NB4 (cell line): ENCODE measurements at regions not wholly inside any gene's neighbourhood (a gene's known extent, or its start where the extent isn't known, plus 50 kb on each side); places are given as distances from the start of the nearest gene placed in this dataset.

ENCODE experiments used
- DNase-seq: peaks from one replicate; pipeline ENCODE4 v3.0.0; 2010; ENCODE audit warnings: low read depth
- H3K4me3 ChIP-seq: one replicate; pipeline ENCODE4 v1.5.1; 2011; ENCODE audit warnings: mild to moderate bottlenecking, low read depth, low read length, moderate library complexity
- CTCF ChIP-seq: IDR thresholded peaks from one replicate; pipeline ENCODE4 v1.5.1; 2012; ENCODE audit warnings: low read depth, low read length
- MAX ChIP-seq: IDR thresholded peaks from 2 replicates; pipeline ENCODE4 v1.6.1; 2011; ENCODE audit warnings: low read depth, low read length
- MYC ChIP-seq: IDR thresholded peaks from 2 replicates; pipeline ENCODE4 v1.6.1; 2011; ENCODE audit warnings: low read depth, low read length
- POLR2A ChIP-seq: IDR thresholded peaks from 2 replicates; pipeline ENCODE4 v1.6.1; 2011; ENCODE audit warnings: mild to moderate bottlenecking; ENCODE audit not compliant: insufficient read length; ENCODE audit errors: extremely low read depth

GRCh38 chr5:117719413-117719812 lies 1144.8 kb upstream of the SEMA6A start:
- DNase-seq: no peak
- TF ChIP-seq CTCF (no peak), MAX (no peak), POLR2A (no peak), MYC (no peak)
- H3K4me3 ChIP-seq: no peak overlapping the region

DNA sequence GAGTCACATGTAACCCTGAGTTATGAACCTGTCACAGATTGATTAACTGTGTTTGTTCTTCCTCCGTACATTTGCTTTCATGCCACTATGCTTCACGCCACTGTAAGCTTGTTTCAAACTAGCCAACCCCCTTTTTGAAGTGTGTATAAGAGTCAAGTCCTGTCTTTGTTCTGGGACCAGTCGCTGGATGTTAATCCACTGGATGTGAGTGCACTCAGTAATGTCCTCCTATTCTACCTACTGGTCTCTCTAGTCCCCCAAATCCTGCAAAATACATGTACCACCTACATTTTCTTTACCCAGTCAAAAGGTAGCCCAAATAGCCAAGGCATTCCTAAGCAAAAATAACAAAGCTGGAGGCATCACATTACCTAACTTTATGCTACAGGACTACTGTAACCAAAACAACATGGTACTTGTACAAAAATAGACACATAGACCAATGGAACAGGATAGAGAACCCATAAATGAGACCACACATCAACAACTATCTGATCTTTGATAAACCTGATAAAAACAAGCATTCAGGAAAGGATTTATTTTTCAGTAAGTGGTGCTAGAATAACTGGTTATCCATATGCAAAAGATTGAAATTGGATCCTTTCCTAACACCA lies 1139.1 kb upstream of the SEMA6A start:
- DNase-seq: peak; percentile 19
- no peak for TF ChIP-seq CTCF
- no peak for TF ChIP-seq POLR2A
- TF ChIP-seq MYC: no peak
- no peak for TF ChIP-seq MAX
- H3K4me3 ChIP-seq: no peak overlapping the region

GRCh38 chr5:117701062-117701461 lies 1126.4 kb upstream of the SEMA6A start:
- no peak overlapping the region for H3K4me3 ChIP-seq
- TF ChIP-seq CTCF: no peak
- TF ChIP-seq POLR2A: no peak
- TF ChIP-seq MAX: no peak
- TF ChIP-seq MYC: no peak
- DNase-seq: no peak

GRCh38 chr5:117692606-117693005 lies 1118.0 kb upstream of the SEMA6A start:
- no peak for TF ChIP-seq CTCF
- H3K4me3 ChIP-seq: no peak overlapping the region
- DNase-seq: no peak

DNA sequence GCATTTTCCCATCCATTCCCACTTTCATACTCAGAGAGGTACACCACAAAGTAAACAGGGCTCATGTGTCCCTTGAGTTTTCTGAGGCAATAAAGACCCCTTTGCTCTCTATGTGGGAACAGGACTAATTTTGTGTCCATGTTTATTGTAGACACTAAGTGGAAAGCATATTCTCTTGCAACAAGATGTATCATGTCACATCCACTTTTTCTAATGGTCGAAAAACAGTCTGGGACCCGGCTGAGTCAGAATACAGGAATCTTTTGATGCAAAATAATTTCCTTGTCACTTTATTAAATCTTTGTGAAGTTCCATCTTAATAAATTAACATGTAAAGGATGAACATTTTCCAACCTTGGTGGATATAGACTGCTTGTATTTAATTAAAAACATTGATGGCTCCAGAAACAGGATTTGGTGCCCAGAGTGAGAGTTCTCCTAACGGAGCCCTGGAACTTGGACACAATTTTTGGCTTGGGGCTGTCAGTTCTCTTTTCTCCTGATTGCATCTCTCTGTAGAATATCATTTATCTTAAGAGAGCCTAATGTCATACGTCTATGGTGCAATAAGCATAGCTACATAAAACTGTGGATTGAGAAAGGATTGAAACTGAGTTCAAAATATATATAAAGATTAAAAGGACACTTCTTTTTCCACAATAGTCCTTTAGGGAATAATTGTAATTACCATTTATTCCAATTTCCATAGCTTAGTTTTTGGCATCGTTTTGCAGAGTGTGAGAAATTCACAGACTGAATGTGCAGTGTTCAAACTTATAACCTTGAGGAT lies 1116.7 kb upstream of the SEMA6A start:
- no peak for DNase-seq
- H3K4me3 ChIP-seq: no peak overlapping the region
- no peak for TF ChIP-seq CTCF
- TF ChIP-seq MYC: no peak
- TF ChIP-seq MAX: no peak
- TF ChIP-seq POLR2A: no peak

GRCh38 chr5:117690612-117691011 lies 1116.0 kb upstream of the SEMA6A start:
- DNase-seq: no peak
- no peak for TF ChIP-seq MYC
- no peak for TF ChIP-seq CTCF
- no peak for TF ChIP-seq POLR2A
- TF ChIP-seq MAX: no peak
- H3K4me3 ChIP-seq: no peak overlapping the region
